HCT116 (cell line): ENCODE measurements at regions not wholly inside any gene's neighbourhood (a gene's known extent, or its start where the extent isn't known, plus 50 kb on each side); places are given as distances from the start of the nearest gene placed in this dataset.

Source experiments
- CEBPB ChIP-seq: IDR thresholded peaks from 2 replicates; pipeline ENCODE4 v1.6.1; 2012; ENCODE audit warnings: low read depth
- CTCF ChIP-seq, 3 experiments: fragments of 200-600 bp in 1 of 3; sonication (generic) in 1 of 3; IDR thresholded peaks in 2 of 3; conservative IDR thresholded peaks in 1 of 3; 2 replicates each; pipeline ENCODE4 v1.5.1; 2012 to 2017; ENCODE audit warnings: low read depth in 2 of 3, low read length in 2 of 3, antibody characterized with exemption in 1 of 3, borderline replicate concordance in 1 of 3, control low read depth in 1 of 3, mild to moderate bottlenecking in 1 of 3, mixed read lengths in 1 of 3, mixed run types in 1 of 3, moderate library complexity in 1 of 3; ENCODE audit not compliant: insufficient read depth in 1 of 3
- EGR1 ChIP-seq: IDR thresholded peaks from 2 replicates; pipeline ENCODE4 v1.6.1; 2012; ENCODE audit warnings: low read depth
- EZH2 ChIP-seq: fragments of 200-600 bp; sonication (generic); IDR thresholded peaks from 2 replicates; pipeline ENCODE4 v1.6.1; 2017; ENCODE audit warnings: antibody characterized with exemption, mixed run types
- EZH2phosphoT487 ChIP-seq: fragments of 200-600 bp; IDR thresholded peaks from 2 replicates; pipeline ENCODE4 v1.6.1; 2018; ENCODE audit warnings: antibody characterized with exemption, borderline replicate concordance
- JUND ChIP-seq: IDR thresholded peaks from 2 replicates; pipeline ENCODE4 v1.6.1; 2012
- POLR2A ChIP-seq: IDR thresholded peaks from 2 replicates; pipeline ENCODE4 v1.7.0; 2011; ENCODE audit warnings: borderline replicate concordance; ENCODE audit not compliant: insufficient read depth, insufficient read length; ENCODE audit errors: extremely low read depth
- POLR2AphosphoS5 ChIP-seq: IDR thresholded peaks from 2 replicates; pipeline ENCODE4 v1.6.1; 2011; ENCODE audit warnings: mild to moderate bottlenecking, low read depth, low read length, moderate library complexity
- SIN3A ChIP-seq: IDR thresholded peaks from 2 replicates; pipeline ENCODE4 v1.6.1; 2012; ENCODE audit warnings: low read depth
- YY1 ChIP-seq: IDR thresholded peaks from 2 replicates; pipeline ENCODE4 v1.6.1; 2011; ENCODE audit warnings: low read length, low read depth, moderate library complexity, mild to moderate bottlenecking; ENCODE audit not compliant: insufficient replicate concordance; ENCODE audit errors: extremely low read depth

DNA sequence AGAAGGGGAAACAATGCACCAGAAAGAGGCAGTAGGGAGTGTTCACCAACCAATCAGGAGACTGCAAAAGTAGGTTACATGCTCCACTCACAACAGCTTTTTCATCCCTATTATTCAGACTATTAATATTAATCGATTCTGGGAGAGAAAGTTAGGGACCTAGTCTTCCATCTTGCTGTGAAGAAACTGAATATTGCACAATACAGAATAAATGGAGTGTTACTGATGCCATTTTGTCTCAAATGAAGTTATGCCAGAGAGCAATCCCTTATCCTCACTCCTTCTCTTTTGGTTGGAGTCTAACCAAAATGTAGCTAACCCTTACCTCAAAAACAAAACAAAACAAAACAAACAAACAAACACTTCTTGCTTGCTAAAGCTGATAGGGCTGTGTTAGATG lies 1120.9 kb upstream of the GYPC start:
- TF ChIP-seq CTCF (IDR thresholded peaks at IDR 0.05 in 2 of 3, conservative IDR thresholded peaks at IDR 0.05 in 1 of 3; ENCODE audit: borderline replicate concordance in 1 of 3, insufficient read depth in 1 of 3, low read depth in 2 of 3, low read length in 2 of 3): no peak
- no peak for TF ChIP-seq EZH2
- no peak for TF ChIP-seq EZH2phosphoT487
- no peak for TF ChIP-seq JUND
- no peak for TF ChIP-seq POLR2AphosphoS5
- TF ChIP-seq YY1: no peak
- TF ChIP-seq EGR1: no peak
- no peak for TF ChIP-seq POLR2A
- no peak for TF ChIP-seq CEBPB
- no peak for TF ChIP-seq SIN3A
